WTC11 (cell line): ENCODE measurements at regions not wholly inside any gene's neighbourhood (a gene's known extent, or its start where the extent isn't known, plus 50 kb on each side); places are given as distances from the start of the nearest gene placed in this dataset.
"Not testable (repeated sequence)": the region's sequence is repeated elsewhere in the genome, so short reads cannot be mapped to it uniquely, and the experiment has no call there.

Experiments
- ATF1 ChIP-seq: sonication (generic); formaldehyde crosslinking; IDR thresholded peaks from 2 replicates; pipeline ENCODE4 v1.8.1; 2023; ENCODE audit warnings: mild to moderate bottlenecking, moderate library complexity, missing genetic modification reagents
- GRHL2 ChIP-seq: fragments of 250-450 bp; sonication (Bioruptor Pico); IDR thresholded peaks from 2 replicates; pipeline ENCODE4 v1.8.0; 2022; ENCODE audit warnings: mild to moderate bottlenecking, moderate library complexity; ENCODE audit not compliant: insufficient replicate concordance, severe bottlenecking
- NR2C2 ChIP-seq: sonication (generic); formaldehyde crosslinking; IDR thresholded peaks from 2 replicates; pipeline ENCODE4 v1.8.0; 2022; ENCODE audit warnings: mild to moderate bottlenecking, missing genetic modification reagents
- RELA ChIP-seq: sonication (generic); formaldehyde crosslinking; IDR thresholded peaks from 2 replicates; pipeline ENCODE4 v1.8.1; 2022; ENCODE audit warnings: missing genetic modification reagents, mild to moderate bottlenecking, borderline replicate concordance
- TEAD4 ChIP-seq: sonication (generic); formaldehyde crosslinking; IDR thresholded peaks from 2 replicates; pipeline ENCODE4 v1.8.0; 2022; ENCODE audit warnings: mild to moderate bottlenecking, missing genetic modification reagents
- TP53 ChIP-seq: sonication (generic); formaldehyde crosslinking; IDR thresholded peaks from 2 replicates; pipeline ENCODE4 v1.8.1; 2023; ENCODE audit warnings: mild to moderate bottlenecking, missing genetic modification reagents
- ZNF396 ChIP-seq: fragments of 250-450 bp; sonication (Bioruptor Pico); IDR thresholded peaks from 2 replicates; pipeline ENCODE4 v1.8.0; 2021; ENCODE audit warnings: mild to moderate bottlenecking, moderate library complexity, borderline replicate concordance
- TF ChIP-seq, protein P1 (sequence below): fragments of 200-600 bp; IDR thresholded peaks from 2 replicates; pipeline ENCODE4 v1.8.0; 2022; ENCODE audit warnings: antibody characterized with exemption

GRCh38 chr2:215245919-215246318 lies 65.9 kb upstream of the ATIC start:
- TF ChIP-seq TP53 (CRISPR knock-in tag); RELA; ZNF396 (CRISPR knock-in tag); NR2C2 (CRISPR knock-in tag); TEAD4 (CRISPR knock-in tag); ATF1 (CRISPR knock-in tag); GRHL2 (CRISPR knock-in tag): not testable (repeated sequence)
- TF ChIP-seq, protein P1, sequence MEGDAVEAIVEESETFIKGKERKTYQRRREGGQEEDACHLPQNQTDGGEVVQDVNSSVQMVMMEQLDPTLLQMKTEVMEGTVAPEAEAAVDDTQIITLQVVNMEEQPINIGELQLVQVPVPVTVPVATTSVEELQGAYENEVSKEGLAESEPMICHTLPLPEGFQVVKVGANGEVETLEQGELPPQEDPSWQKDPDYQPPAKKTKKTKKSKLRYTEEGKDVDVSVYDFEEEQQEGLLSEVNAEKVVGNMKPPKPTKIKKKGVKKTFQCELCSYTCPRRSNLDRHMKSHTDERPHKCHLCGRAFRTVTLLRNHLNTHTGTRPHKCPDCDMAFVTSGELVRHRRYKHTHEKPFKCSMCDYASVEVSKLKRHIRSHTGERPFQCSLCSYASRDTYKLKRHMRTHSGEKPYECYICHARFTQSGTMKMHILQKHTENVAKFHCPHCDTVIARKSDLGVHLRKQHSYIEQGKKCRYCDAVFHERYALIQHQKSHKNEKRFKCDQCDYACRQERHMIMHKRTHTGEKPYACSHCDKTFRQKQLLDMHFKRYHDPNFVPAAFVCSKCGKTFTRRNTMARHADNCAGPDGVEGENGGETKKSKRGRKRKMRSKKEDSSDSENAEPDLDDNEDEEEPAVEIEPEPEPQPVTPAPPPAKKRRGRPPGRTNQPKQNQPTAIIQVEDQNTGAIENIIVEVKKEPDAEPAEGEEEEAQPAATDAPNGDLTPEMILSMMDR: not testable (repeated sequence)
